DND-41 (cell line): ENCODE measurements at regions not wholly inside any gene's neighbourhood (a gene's known extent, or its start where the extent isn't known, plus 50 kb on each side); places are given as distances from the start of the nearest gene placed in this dataset.

Experiments
- ATAC-seq: fragments of 200-7000 bp; cut with Tn5 transposase; 3 replicates; pipeline ENCODE4 v1.9.1; 2021; ENCODE audit warnings: low read depth; ENCODE audit not compliant: insufficient read depth
- DNase-seq: peaks from one replicate; pipeline ENCODE4 v3.0.0-alpha.2; 2020
- H2AFZ ChIP-seq: 2 replicates; pipeline ENCODE4 v1.6.0; 2012; ENCODE audit warnings: low read depth, low read length
- H3K27ac ChIP-seq: 2 replicates; pipeline ENCODE4 v1.5.1; 2012; ENCODE audit warnings: low read length, inconsistent platforms
- H3K27me3 ChIP-seq: fragments of 200-600 bp; sonication (generic); 2 replicates; pipeline ENCODE4 v1.6.0; 2012; ENCODE audit warnings: low read length, mild to moderate bottlenecking, inconsistent platforms; ENCODE audit not compliant: insufficient read depth, poor library complexity
- H3K36me3 ChIP-seq: 2 replicates; pipeline ENCODE4 v1.5.1; 2012; ENCODE audit warnings: low read length, inconsistent platforms; ENCODE audit not compliant: insufficient read depth
- H3K4me1 ChIP-seq: 2 replicates; pipeline ENCODE4 v1.5.1; 2012; ENCODE audit warnings: mild to moderate bottlenecking, low read length; ENCODE audit not compliant: insufficient read depth
- H3K4me2 ChIP-seq: 2 replicates; pipeline ENCODE4 v1.6.0; 2012; ENCODE audit warnings: mild to moderate bottlenecking, moderate library complexity, low read length, inconsistent platforms; ENCODE audit not compliant: insufficient read depth
- H3K4me3 ChIP-seq, 2 experiments: fragments of 200-600 bp in 1 of 2; shearing (Covaris generic) in 1 of 2; 2 replicates each; pipeline ENCODE4 v1.5.1; 2012 to 2016; ENCODE audit warnings: inconsistent platforms in 2 of 2, low read length in 2 of 2, mild to moderate bottlenecking in 2 of 2, low read depth in 1 of 2, moderate library complexity in 1 of 2
- H3K79me2 ChIP-seq: 2 replicates; pipeline ENCODE4 v1.6.0; 2012; ENCODE audit warnings: low read length, inconsistent platforms; ENCODE audit not compliant: insufficient read depth
- H3K9ac ChIP-seq: 2 replicates; pipeline ENCODE4 v1.6.0; 2012; ENCODE audit warnings: low read depth, mild to moderate bottlenecking, inconsistent platforms, low read length, moderate library complexity
- H3K9me3 ChIP-seq: 2 replicates; pipeline ENCODE4 v1.5.1; 2012; ENCODE audit warnings: low read length, moderate library complexity, mild to moderate bottlenecking, inconsistent platforms; ENCODE audit not compliant: insufficient read depth, severe bottlenecking
- H4K20me1 ChIP-seq: 2 replicates; pipeline ENCODE4 v1.6.0; 2012; ENCODE audit warnings: low read length; ENCODE audit not compliant: insufficient read depth
- EZH2 ChIP-seq: IDR thresholded peaks from 3 replicates; pipeline ENCODE4 v1.6.1; 2012; ENCODE audit warnings: borderline replicate concordance, low read depth, mild to moderate bottlenecking, moderate library complexity, low read length, inconsistent platforms; ENCODE audit not compliant: severe bottlenecking
- TF ChIP-seq, protein P1 (sequence below): IDR thresholded peaks from 2 replicates; pipeline ENCODE4 v1.5.1; 2012; ENCODE audit warnings: borderline replicate concordance, low read length, moderate library complexity, mild to moderate bottlenecking; ENCODE audit not compliant: poor library complexity, severe bottlenecking; ENCODE audit errors: extremely low read depth

- peaks cover 2% of the 10 kb centered on the region for H3K9me3 ChIP-seq
- H3K4me2 ChIP-seq, result no peak overlapping the region; the same call in 1 of the 2 replicates
- TF ChIP-seq EZH2, result no peak
- TF ChIP-seq, protein P1, sequence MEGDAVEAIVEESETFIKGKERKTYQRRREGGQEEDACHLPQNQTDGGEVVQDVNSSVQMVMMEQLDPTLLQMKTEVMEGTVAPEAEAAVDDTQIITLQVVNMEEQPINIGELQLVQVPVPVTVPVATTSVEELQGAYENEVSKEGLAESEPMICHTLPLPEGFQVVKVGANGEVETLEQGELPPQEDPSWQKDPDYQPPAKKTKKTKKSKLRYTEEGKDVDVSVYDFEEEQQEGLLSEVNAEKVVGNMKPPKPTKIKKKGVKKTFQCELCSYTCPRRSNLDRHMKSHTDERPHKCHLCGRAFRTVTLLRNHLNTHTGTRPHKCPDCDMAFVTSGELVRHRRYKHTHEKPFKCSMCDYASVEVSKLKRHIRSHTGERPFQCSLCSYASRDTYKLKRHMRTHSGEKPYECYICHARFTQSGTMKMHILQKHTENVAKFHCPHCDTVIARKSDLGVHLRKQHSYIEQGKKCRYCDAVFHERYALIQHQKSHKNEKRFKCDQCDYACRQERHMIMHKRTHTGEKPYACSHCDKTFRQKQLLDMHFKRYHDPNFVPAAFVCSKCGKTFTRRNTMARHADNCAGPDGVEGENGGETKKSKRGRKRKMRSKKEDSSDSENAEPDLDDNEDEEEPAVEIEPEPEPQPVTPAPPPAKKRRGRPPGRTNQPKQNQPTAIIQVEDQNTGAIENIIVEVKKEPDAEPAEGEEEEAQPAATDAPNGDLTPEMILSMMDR, result no peak
- ATAC-seq (peak; percentile 11; the same call in 1 of the 3 replicates), DNase-seq (no peak)
- peak overlapping the region; percentile 61 for H3K27ac ChIP-seq
- H2AFZ ChIP-seq, result no peak overlapping the region
- H3K36me3 ChIP-seq, result no peaks in the 10 kb centered on the region
- H3K4me1 ChIP-seq, result peaks cover 44% of the 10 kb centered on the region
- H3K4me3 ChIP-seq, result no peak overlapping the region
- no peaks in the 10 kb centered on the region for H3K27me3 ChIP-seq
- no peaks in the 10 kb centered on the region for H4K20me1 ChIP-seq
- H3K9ac ChIP-seq, result peak overlapping the region; percentile 17; the same call in 1 of the 2 replicates
- no peaks in the 10 kb centered on the region for H3K79me2 ChIP-seq
Observed at GRCh38 chr2:43169099-43169945, 57.1 kb downstream of the ZFP36L2 start.

DNA sequence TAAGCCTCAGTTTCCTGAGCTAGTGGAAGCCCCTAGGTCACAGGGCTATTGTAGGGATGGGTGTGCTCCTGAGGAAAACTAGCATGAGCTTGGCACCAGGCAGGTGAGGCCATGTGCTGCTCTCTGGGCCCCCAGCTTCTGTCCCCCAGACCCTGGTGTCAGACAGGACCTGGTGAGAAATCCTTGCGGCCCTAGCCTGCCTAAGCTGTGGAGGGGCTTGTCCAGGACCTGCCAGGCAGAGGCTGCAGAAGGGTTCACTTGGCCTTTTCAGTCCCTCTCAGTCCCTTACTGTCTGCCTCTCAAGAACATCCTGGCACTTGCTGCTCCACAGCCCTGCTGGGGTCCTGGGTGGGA is 58.4 kb downstream of the ZFP36L2 start:
- Histone ChIP-seq H2AFZ (no peak overlapping the region), H3K9me3 (no peaks in the 10 kb centered on the region), H3K4me2 (no peak overlapping the region), H3K36me3 (no peaks in the 10 kb centered on the region), H4K20me1 (no peaks in the 10 kb centered on the region), H3K4me3 (no peak overlapping the region), H3K27me3 (no peaks in the 10 kb centered on the region), H3K27ac (peak overlapping the region; percentile 61), H3K4me1 (peaks cover 37% of the 10 kb centered on the region), H3K79me2 (no peaks in the 10 kb centered on the region), H3K9ac (no peak overlapping the region)
- ATAC-seq, result no peak
- no peak for DNase-seq
- TF ChIP-seq EZH2, result no peak
- TF ChIP-seq, protein P1, result no peak

GRCh38 chr2:43165378-43166069 is 60.9 kb downstream of the ZFP36L2 start:
- H3K4me1 ChIP-seq, result peaks cover 40% of the 10 kb centered on the region
- no peak overlapping the region for H3K4me3 ChIP-seq
- H3K27ac ChIP-seq, result peak overlapping the region; percentile 50
- H3K9me3 ChIP-seq, result no peaks in the 10 kb centered on the region
- ATAC-seq (no peak), DNase-seq (no peak)
- H3K9ac ChIP-seq, result no peak overlapping the region
- no peaks in the 10 kb centered on the region for H4K20me1 ChIP-seq
- no peaks in the 10 kb centered on the region for H3K79me2 ChIP-seq
- H3K27me3 ChIP-seq, result no peaks in the 10 kb centered on the region
- TF ChIP-seq EZH2, result no peak
- TF ChIP-seq, protein P1, result peak; percentile 48
- no peaks in the 10 kb centered on the region for H3K36me3 ChIP-seq
- no peak overlapping the region for H3K4me2 ChIP-seq
- H2AFZ ChIP-seq, result no peak overlapping the region
